GM18517 (cell line): ENCODE measurements at regions not wholly inside any gene's neighbourhood (a gene's known extent, or its start where the extent isn't known, plus 50 kb on each side); places are given as distances from the start of the nearest gene placed in this dataset.

Experiments
- ATAC-seq: cut with Tn5 transposase; IDR thresholded peaks from one replicate; pipeline ENCODE4 v1.9.1; 2021; ENCODE audit warnings: mild to moderate bottlenecking, moderate library complexity; ENCODE audit not compliant: unreplicated experiment

DNA sequence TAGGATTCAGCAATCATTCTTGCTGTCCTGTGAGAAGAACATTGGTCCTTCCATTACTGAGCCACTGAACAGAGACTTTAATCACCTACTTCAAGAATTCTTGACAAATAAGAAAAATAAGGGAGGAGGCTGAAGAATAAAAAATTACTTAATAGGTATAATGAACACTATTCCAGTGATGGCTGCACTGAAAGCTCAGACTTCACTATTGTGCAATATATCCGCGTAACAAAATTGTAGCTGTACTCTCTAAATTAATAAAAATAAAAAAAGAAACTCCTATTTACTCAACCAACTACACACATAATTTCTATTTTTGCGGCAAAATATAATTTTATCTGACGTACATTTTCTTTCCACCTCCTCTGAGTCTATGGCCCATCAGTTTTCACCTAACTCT lies 2441.0 kb downstream of the PCDH7 start:
- ATAC-seq = no peak

DNA sequence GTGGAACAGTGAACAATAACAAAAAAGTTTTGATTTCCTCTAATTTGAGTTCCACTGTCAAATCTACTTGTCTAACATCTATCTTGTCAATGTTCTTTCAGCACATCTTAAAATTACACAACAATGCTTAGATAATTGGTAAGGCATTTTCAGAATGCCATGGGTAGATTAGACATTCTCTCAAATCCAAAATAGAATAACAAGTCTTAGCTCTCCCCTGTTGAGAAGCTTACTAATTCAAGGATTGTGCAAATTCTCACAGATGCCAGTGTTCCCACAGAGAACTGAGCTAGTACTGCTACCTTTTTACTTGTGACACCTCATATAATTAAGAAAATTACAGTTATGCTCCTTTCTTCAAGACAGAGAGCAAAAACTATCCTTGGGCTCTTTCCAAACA lies 2442.0 kb downstream of the PCDH7 start:
- ATAC-seq = no peak

DNA sequence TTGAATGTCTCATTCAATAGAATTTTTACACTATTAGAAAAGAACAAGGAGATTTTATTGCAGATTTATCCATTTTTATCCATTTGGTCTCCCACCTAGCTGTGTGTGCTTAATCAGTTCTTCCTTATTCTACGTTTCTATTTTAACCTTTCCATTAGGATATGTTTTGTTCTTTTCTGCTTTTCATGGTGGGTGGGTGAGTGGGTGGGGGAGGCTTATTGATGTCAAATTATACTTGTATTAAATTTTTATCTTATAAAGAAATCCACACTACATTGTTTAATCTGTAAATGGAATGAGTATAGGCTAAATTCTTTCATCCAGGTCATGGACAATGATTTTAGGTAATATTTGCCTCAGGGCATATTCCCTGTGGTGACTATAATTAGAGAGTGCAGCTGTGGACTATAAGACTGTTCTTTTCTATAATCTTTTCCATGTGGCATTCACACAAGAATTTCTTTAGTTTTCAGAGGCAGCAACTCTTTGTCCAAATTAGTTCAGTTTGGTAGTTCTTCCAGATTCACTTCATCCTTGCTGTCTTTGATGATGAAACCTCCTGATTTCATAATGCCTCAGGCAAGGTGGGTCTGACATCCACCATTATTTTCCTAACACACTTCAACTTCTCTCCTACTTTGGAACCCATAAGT lies 2451.8 kb downstream of the PCDH7 start:
- ATAC-seq = no peak

DNA sequence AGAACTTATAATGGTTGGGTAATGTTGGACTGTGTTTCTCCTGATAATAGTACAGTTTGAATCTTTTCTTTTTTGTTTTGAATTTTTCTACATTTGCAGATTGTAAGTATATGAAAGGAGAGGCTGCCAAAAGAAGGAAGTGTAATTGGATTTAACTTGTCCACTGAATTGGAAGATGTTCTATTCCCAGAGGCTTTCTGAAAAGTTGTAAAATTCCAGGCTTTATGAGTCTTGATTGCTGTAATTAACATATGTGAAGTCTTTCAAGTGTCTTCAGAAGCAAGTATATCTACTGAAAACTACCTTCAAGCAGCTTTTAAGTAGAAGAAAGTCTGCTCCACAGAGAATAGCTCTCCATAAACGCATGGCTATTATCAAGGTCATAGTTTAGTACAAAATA lies 2456.4 kb downstream of the PCDH7 start:
- ATAC-seq = no peak

DNA sequence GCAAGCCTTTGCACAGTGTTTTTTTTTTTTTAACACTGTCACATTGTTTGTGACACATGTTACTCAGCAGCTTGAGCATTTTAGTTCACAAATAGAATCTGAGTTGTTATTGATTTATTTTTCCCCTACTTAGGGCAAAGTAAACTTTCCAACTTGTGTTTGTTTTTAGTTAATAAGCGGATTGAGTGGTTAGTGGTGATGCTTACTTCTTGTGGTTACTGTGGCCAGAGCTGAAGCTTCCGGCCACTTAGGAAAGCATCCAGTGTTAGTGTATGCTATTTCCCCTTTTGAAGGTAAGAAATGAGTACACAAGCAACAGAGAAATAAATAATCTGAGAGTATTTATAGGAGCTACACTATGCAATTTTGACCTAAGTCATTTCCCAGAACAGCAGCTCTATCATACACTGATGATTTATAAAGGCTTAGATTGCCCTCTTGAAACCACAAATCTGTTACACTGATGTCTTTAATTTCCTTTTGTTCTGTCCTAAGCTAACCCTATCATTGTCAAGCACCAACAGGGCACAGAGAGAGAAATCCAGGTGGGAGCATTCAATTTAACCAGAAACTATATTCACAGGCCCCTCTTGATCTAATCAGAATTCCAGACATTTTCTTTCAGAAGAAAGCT lies 2464.6 kb downstream of the PCDH7 start:
- peak; percentile 79 for ATAC-seq

DNA sequence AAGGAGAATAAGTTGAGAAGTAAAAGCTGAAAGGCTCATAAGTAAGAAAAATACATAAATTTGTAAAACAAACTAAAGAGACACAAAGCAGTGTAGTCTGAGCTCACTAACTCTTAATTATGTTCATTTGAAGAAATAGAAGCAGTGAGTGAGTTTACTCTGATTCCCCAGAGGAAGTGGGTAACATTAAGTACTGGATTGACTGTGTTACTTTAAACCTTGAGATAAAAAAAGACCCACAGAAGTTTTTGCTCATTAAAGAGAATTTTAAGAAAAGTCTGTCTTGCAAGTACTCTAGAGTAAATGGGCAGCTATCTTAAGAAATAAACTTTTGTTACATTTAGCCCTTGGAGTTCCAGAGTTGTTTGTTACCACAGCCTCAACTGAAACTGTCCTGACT lies 2466.9 kb downstream of the PCDH7 start:
- ATAC-seq = no peak

DNA sequence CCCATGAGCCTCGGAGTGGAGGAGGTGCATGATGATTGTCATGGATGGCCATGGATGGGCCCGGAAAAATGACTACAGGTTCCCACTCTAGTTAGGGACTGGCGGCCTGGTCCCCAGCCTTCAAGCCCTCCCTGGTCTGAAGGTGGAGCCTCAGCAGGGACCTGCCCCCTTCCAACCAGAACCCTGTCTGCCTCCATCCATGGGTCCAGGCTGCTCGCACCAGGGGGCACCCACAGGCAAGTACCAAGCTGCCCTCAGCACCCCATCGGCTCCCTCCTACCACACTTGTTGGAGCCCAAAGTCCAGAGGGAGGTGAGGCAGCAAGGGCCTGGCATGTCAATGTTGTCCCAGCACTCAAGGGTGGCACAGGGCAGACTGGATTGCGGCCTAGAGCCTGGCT lies 2468.6 kb downstream of the PCDH7 start:
- ATAC-seq = no peak

DNA sequence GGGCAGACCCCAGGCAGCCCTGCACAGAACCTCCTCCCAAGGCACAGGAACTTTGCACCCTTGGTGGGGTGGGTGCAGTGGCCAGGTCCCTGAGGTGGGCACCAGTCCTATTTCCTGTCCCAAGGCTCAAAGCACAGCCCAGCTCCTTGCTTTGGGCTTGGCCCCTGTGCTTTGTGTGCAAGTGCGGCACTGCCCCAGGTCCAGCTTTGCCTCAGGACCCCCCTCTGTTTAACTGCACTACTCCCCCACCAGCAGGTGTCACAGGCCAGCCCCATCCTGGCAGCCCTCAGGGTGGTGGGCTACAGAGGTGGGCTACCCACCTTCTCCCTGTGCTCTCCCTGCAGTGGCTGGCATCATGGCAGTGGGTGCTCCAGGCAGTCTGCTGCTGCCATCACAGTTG lies 2469.0 kb downstream of the PCDH7 start:
- no peak for ATAC-seq

DNA sequence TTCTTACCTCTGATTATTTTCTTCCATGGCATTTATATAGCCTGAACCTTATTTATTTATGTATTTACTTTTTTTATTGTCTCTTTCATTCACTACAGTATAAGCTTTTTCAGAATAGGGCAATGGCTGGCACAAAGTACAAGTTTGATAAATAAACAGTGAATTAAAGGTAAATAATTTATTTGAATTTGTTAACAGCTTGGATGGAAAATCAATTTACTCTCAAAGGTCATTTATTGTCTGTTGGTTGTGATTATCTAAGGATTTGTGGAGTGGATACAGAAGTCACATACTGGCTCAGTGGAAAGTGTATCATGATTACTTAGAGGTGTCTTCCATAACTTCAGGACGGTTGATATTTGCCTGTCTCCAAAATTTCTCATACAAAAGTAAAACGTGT lies 2472.9 kb downstream of the PCDH7 start:
- ATAC-seq = no peak

DNA sequence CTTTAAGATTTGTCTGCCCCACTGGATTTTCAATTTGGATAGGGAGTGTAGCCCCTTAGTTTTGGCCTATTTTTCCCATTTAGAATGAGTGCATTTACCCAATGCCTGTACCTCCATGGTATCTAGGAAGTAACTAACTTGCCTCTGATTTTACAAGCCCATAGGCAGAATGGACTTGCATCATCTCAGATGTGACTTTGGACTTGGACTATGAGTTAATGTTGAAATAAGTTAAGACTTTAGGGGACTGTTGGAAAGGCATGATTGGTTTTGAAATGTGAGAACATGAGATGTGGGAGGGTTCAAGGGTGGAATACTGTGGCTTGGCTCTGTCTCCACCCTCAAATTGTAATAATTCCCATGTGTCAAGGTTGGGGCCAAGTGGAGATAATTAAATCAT lies 2480.2 kb downstream of the PCDH7 start:
- no peak for ATAC-seq

DNA sequence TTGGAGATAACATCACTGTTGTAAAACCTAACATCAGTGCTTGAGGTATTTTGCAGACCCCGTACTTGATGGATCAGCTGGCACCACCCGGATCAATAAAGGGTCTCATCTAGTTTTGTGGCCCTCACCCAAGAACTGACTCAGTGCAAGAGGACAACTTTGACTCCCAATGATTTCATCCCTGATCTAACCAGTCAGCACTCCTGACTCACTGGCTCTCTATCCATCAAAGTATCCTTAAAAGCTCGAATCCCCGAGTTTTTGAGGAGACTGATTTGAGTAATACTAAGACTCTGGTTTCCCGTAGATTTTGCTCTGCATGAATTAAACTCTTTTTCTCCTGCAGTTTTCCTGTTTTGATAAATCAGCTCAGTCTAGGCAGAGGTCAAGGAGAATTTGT lies 2498.1 kb downstream of the PCDH7 start:
- no peak for ATAC-seq

DNA sequence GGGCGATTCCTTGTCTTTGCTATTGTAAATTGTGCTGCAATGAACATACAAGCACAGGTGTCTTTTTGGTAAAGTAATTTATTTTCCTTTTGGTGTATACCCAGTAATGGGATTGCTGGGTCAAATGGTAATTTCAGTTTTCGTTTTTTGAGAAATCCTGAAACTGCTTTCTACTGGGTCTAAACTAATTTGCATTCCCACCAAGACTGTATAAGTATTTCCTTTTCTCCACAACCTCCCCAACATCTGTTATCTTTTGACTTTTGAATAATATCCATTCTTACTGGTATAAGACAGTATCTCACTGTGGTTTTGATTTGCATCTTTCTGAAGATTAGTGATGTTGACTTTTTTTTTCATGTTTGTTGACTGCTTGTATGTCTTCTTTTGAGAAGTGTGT lies 2506.0 kb downstream of the PCDH7 start:
- ATAC-seq = no peak

DNA sequence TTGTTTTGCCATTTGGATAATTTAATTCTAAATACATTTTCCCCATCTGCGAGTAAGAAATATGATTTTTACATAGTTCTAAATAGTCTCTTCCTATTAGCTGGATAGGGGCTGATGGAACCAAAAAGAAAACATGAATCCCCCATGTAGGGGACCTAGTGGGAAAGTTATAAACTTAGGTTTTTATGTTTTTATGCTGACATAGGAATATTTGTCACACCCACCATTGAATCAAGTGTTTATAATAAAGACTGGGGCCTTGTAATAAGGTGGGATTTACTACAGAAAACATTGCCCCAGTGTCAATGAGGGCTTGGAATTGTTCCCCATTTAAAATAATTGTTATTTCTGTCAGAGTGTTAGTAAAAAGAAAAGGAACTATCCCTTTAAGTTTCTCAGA lies 2506.6 kb downstream of the PCDH7 start:
- no peak for ATAC-seq

DNA sequence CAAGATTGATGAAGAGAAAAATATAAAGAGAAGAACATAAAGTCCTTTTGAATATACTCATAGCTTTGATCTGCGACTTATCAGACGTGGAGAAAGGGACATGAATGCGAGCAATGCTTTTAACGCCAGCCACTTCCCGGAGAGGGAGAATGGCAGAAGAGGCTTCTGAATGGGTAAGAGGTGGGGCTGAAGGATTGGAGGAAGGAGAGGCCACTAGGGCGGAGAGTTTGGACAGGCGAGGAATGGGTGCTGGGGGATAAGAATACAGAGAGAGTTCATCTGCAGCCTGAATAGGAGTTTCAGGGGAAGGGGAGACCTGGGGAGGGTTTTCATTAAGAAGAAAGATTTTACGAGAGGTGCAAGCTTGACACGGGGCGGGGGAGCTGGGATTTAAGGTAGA lies 2534.9 kb downstream of the PCDH7 start:
- no peak for ATAC-seq

DNA sequence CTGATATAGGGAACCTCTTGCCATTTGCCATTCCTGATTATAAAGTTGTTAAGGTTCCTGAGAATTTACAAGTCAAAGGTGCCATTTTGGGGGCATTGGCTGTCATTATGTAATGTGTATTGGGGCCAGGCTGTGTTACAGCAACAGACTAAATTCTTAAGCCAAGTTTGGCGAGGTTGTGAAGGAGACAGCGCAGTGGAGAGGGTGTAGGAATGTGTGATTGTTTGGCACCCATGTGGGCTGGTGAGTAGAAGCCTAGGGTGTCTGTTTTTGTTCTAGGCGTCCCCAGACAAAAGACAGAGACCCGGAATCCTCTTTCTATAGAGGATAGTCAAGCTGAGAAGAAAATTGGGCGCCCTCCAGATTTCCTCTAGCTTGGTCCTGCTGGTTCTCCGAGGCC lies 2535.3 kb downstream of the PCDH7 start:
- ATAC-seq = no peak

DNA sequence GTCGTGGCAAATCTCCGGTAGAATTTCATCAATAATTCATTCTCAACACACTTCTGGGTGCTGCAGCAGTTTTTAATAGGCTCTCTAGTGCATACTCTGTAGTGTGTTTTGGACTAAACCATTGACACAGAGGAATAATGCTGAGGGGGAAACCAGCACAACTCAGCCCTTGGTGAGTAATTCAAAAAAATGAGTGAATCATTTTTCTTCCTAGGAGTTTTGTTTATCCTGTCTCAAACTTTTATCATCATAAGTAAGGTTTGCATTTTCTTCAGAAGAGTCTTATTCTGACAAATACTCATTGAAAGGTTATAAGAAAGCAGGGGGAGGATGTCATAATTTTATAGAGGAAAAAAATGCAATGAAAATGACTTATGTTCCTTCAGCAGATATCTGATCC lies 2542.7 kb downstream of the PCDH7 start:
- ATAC-seq = no peak

DNA sequence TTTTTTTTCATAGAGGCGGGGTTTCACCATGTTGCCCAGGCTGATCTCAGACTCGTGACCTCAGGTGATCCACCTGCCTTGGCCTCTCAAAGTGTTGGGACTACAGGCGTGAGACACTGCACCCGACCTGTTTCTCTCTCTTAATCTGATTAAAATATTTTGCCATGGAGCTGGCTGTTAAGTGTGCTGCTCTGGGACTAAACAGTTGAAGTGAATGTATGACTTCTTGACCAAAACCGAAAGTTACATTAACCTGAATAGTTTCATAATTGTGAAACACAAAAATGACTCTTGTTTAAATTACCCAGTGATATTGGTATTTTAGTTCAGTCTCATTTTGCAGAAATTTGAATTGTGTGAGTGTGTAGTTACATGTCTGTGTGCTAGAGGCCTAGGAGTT lies 2548.6 kb downstream of the PCDH7 start:
- ATAC-seq = no peak

DNA sequence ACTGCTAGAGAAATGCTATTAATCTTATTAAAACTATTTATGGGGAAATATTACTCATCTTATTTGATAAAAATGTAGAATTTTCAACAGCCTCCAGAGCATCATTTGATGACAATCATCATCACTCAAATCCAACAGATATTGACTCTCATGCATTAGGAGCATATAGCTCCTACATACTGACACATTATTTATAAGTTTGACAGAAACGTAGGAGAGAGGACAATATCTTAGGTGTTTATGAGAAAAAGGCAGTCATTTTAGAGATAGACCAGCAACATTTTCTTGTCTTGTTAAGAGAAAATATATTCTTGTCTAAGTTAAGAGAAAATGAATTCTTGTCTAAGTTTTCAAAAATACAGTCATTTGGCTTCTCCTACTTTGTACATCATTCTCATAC lies 2550.2 kb downstream of the PCDH7 start:
- no peak for ATAC-seq

DNA sequence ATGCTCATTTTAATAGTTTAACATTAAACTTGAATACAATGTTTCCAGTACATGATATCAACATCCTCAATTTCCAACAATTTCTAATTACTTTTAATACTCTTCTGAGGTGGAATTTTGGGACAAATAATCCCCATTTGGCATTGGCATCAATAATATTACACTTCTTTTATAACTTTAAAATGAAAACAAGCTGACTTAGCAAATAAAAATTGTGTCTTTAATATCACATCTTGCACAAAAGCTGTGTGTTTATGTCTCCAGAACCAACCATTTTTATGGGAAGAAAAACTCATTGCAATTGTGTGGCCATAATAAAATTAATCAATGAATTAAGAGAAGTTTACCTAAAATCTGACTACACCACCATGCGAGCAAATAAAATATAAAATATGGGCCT lies 2552.6 kb downstream of the PCDH7 start:
- ATAC-seq = no peak

DNA sequence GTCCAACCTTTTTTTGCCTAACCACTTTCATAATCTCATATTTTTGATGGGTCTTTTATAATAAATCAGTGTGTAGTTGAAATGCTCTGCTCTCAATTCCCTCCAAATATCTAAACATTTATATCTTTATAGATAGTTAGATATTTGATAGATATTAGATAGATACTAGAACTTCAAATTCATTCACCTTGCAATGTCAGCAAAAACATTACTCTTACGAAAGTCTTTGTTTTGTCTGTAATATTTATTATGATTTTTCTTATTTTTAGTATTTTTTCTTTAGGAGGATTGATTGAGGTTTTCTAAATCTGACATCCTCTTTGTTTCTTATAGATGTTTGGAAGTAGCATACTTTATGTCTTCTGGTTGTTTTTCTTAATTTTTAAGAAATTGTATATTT lies 2563.6 kb downstream of the PCDH7 start:
- no peak for ATAC-seq

DNA sequence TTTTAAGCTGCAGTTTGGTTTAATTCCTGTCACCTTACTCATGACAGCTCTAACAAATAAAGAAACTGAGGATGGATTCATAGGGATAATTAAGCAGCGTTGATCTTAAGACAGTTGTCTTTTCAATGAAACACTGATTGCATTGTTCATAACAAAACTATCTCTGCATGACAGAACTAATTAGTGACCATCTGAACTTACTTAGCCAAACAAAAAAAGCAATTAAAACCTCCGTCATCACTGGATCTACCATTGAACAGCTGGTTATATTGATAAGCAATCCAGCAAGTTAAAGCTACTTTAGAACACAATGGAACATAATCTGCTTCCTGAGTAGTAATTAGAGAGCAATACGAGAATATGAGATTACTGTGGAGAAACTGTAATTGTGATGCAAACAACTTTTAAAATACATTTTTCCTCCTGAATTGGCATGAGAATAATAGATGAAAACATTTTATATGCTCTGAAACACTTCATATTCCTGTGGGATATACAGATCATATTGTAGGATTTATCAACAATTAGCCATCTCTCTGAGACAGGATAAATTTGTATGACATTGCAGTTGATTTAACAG lies 2576.8 kb downstream of the PCDH7 start:
- no peak for ATAC-seq

DNA sequence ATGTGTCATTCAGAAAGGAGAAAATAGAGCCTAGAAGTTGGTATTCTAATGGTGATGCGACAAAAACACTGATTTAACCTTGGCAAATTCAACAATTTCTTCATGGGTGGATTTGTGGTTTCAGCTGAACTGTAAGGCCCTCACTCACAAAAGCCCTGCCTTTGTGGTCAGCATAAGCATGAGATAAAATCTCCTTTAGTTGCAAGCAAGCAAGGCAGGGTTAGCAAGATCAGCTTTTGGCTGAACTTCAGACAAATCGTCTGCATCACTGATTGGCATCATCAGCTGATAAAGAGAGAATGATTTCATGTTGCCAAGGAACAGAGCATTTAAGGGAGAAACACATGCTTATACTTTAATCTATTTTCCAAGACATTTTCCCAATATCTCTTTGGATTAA lies 2582.2 kb downstream of the PCDH7 start:
- no peak for ATAC-seq

DNA sequence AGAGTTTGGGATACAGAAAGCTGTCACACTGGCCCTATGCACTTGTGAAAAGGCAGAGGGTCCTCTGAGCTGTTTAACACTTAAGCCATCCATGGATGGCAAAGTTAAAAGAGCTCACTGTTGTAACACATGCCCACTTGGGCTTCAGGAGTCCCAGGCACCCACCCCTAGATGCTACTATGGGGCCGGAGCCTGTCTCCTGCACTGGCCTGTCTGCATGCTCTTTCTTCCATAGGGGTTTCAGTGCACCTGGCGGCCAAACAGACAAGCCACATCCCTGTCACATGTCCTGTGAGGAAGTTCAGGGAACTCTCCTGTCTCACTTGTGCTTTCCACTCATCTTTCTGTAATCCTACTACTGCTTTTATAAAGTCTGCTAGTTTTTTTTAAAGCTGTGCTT lies 2586.0 kb downstream of the PCDH7 start:
- no peak for ATAC-seq
